Uterus (tissue), 3 donors: ENCODE measurements at regions not wholly inside any gene's neighbourhood (a gene's known extent, or its start where the extent isn't known, plus 50 kb on each side); places are given as distances from the start of the nearest gene placed in this dataset.
"Not testable (repeated sequence)": the region's sequence is repeated elsewhere in the genome, so short reads cannot be mapped to it uniquely, and the experiment has no call there.

Experiments used
- DNase-seq, 2 donors: peaks; one replicate each; pipeline ENCODE4 v3.0.0-alpha.2; 2019 to 2020
- H3K27ac ChIP-seq, 2 donors: fragments of 200-600 bp; sonication (generic); 1 replicate in 1 of 2; 2 replicates in 1 of 2; pipeline ENCODE4 v1.5.1; 2016 to 2018
- H3K27me3 ChIP-seq, 2 donors: fragments of 200-600 bp; sonication (generic); one replicate each; pipeline ENCODE4 v1.5.1; 2018 to 2019; ENCODE audit warnings: control low read depth in 1 of 2
- H3K36me3 ChIP-seq, 2 donors: fragments of 200-600 bp; sonication (generic); one replicate each; pipeline ENCODE4 v1.5.1; 2019; ENCODE audit warnings: control low read depth in 1 of 2
- H3K4me1 ChIP-seq, 2 donors: fragments of 200-600 bp; sonication (generic); one replicate each; pipeline ENCODE4 v1.5.1; 2018 to 2019; ENCODE audit warnings: control low read depth in 1 of 2
- H3K4me3 ChIP-seq, 2 donors: fragments of 200-600 bp; sonication (generic); 1 replicate in 1 of 2; 2 replicates in 1 of 2; pipeline ENCODE4 v1.5.1; 2018 to 2019; ENCODE audit warnings: mild to moderate bottlenecking in 1 of 2
- H3K9me3 ChIP-seq, 2 donors: fragments of 200-600 bp; sonication (generic); one replicate each; pipeline ENCODE4 v1.5.1; 2019; ENCODE audit warnings: control low read depth in 1 of 2
- POLR2A ChIP-seq, 2 donors: fragments of 450-650 bp; IDR thresholded peaks; one replicate each; pipeline ENCODE4 v1.6.1; 2016; ENCODE audit warnings: antibody characterized with exemption in 2 of 2, mild to moderate bottlenecking in 1 of 2, moderate library complexity in 1 of 2
- intact Hi-C: fragments of 100-400 bp; cut with DNase I; formaldehyde crosslinking; loops from one replicate; pipeline ENCODE4 v1.15.1; 2023; ENCODE audit warnings: low total_unique reads
- TF ChIP-seq, protein P1 (sequence below), 4 experiments: fragments of 200-600 bp in 2 of 4; fragments of 450-650 bp in 2 of 4; sonication (generic) in 2 of 4; IDR thresholded peaks; one replicate each; pipeline ENCODE4 v1.5.1; 2016 to 2019; ENCODE audit warnings: antibody characterized with exemption in 4 of 4, mild to moderate bottlenecking in 2 of 4, moderate library complexity in 1 of 4
- donor health status: DM: yes; HTN: yes; CAD: no.

DNA sequence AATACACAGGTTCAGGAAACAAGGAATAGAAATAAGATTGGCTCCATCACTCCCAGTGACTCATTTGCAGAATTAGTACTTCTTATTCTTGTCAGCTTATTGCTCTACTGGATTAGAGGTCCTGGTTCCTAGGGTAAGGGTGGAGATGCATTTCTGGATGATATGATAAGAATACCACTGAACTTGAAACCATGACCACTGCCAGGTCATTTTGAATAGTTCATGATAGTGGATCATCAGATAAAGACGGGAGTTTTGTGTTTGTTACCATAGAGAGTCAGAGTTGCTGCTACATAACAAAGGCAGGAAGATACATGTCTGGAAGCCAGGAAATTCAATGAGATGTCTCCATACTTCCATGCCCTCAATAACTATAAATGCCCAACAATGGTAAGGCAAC lies 109.2 kb upstream of the FAT1 start:
- H3K36me3 ChIP-seq, result no peaks in the 10 kb centered on the region
- no peaks in the 10 kb centered on the region for H3K27me3 ChIP-seq
- H3K27ac ChIP-seq, result no peak overlapping the region
- no peaks in the 10 kb centered on the region for H3K9me3 ChIP-seq
- H3K4me1 ChIP-seq, result no peaks in the 10 kb centered on the region
- TF ChIP-seq, protein P1, sequence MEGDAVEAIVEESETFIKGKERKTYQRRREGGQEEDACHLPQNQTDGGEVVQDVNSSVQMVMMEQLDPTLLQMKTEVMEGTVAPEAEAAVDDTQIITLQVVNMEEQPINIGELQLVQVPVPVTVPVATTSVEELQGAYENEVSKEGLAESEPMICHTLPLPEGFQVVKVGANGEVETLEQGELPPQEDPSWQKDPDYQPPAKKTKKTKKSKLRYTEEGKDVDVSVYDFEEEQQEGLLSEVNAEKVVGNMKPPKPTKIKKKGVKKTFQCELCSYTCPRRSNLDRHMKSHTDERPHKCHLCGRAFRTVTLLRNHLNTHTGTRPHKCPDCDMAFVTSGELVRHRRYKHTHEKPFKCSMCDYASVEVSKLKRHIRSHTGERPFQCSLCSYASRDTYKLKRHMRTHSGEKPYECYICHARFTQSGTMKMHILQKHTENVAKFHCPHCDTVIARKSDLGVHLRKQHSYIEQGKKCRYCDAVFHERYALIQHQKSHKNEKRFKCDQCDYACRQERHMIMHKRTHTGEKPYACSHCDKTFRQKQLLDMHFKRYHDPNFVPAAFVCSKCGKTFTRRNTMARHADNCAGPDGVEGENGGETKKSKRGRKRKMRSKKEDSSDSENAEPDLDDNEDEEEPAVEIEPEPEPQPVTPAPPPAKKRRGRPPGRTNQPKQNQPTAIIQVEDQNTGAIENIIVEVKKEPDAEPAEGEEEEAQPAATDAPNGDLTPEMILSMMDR (IDR thresholded peaks at IDR 0.05), result no peak
- TF ChIP-seq POLR2A (IDR thresholded peaks at IDR 0.05), result no peak
- no peak for DNase-seq
- intact Hi-C loops, result no loop called here
- H3K4me3 ChIP-seq, result no peak overlapping the region

DNA sequence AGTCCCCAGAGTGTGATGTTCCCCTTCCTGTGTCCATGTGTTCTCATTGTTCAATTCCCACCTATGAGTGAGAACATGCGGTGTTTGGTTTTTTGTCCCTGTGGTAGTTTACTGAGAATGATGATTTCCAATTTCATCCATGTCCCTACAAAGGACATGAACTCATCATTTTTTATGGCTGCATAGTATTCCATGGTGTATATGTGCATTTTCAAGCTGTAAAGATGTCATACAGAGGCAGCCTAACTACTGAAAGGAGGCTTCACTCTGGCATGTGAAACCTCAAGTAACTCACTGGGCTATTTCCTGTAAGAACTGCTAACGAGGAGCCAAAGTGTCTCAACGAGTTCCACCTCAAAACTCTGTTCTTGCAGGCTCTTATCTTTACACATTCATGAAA lies 113.8 kb upstream of the FAT1 start:
- H3K9me3 ChIP-seq, H3K36me3 ChIP-seq, H3K4me3 ChIP-seq, H3K27ac ChIP-seq, intact Hi-C loops, H3K27me3 ChIP-seq, DNase-seq, H3K4me1 ChIP-seq: not testable (repeated sequence)

DNA sequence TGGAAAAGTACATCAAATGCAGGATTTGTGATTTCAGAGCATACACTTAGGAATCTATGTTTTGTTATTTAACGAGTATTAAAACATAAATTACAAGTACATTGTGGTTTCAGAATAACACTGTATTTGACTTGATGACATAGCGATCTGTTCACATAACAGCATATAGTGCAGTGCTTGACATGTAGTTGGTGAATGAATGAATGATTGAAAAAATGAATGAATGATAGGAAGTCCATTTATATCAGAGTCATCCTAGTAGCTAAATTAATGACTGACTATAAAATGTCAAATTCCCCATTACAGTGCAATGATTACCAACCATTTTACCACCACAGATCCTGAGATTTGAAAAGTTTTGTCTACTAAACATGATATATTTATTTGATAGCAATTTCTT lies 114.6 kb upstream of the FAT1 start:
- no peaks in the 10 kb centered on the region for H3K36me3 ChIP-seq
- H3K27me3 ChIP-seq, result no peaks in the 10 kb centered on the region
- TF ChIP-seq, protein P1 (IDR thresholded peaks at IDR 0.05), result no peak
- TF ChIP-seq POLR2A (IDR thresholded peaks at IDR 0.05), result no peak
- no peak overlapping the region for H3K4me3 ChIP-seq
- DNase-seq, result no peak
- H3K4me1 ChIP-seq, result no peaks in the 10 kb centered on the region
- H3K27ac ChIP-seq, result no peak overlapping the region
- intact Hi-C loops, result no loop called here
- no peaks in the 10 kb centered on the region for H3K9me3 ChIP-seq

DNA sequence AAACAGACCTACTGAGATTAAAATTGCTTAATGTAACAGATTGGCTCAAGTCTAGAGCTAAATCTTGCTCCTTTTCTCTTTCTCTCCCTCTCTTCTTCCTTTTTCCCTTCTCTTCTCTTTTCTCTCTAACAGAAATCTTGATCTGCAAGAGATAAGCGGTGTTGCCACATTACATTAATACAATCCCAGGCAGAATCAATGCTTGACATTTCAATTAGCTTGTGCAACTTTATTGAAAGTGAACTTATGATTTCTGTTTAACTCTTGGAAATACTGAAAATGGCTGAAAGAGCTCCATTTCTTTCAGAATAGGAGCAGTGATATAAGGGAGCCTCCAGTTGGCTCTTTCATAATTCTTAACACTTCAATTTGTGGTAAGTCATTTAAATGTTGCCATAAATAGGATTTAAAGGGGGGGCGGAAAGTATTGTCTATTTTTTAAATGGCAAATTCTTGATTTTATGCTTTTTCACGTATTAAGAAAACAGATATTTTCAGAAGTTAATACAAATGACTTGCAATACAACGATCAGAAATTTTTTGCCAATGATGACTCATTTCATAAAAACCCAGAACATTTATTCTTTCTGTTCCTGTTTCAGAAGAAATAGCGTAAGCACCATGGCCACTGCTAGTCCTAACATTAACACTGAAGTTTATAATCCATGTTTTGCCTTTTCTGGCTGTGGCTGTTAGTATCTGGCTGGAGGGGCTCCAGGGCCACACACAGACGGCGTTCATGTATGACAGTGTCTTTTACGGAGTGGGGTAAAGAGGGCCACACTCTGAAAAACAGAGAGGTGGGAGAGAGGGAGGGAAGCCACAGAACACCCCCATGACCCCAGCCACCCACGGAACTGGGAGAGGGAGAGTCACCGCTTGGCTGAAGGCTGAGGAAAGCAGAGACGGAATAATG lies 115.7 kb upstream of the FAT1 start:
- peak overlapping the region; percentile 76 to 83 for H3K27ac ChIP-seq
- no peak for TF ChIP-seq POLR2A (IDR thresholded peaks at IDR 0.05)
- TF ChIP-seq, protein P1 (IDR thresholded peaks at IDR 0.05), result no peak
- H3K4me1 ChIP-seq, result no peaks in the 10 kb centered on the region
- no peaks in the 10 kb centered on the region for H3K9me3 ChIP-seq
- no peaks in the 10 kb centered on the region for H3K27me3 ChIP-seq
- intact Hi-C loops, result no loop called here
- peak; percentile 23 to 51 for DNase-seq
- no peaks in the 10 kb centered on the region for H3K36me3 ChIP-seq
- peak overlapping the region in 1 of 2 donors; percentile 32 for H3K4me3 ChIP-seq

DNA sequence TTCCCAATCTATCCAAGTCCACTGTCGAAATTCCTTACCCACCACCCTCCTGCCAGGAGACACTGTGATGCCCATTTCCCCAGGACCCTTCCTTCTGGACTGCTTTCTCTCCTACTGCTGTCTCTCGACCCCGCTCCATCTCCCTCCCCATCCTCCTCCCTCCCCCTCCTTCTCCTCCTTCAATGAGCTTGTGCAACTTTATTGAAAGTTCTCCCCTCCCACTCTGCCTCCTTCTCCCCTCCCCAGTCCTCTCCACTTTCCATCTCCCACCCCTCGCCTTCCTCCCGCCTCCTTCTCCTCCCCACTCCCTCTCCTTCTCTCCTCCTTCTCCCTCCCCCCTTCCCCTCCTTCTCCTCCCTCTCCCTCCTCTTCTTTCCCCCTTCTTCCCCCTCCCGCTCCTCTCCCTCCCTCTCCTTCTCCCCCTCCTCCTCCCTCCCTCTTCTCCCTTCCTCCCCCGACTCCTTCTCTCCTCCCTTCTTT lies 116.6 kb upstream of the FAT1 start:
- Histone ChIP-seq H3K4me1 (peaks cover 2 to 6% of the 10 kb centered on the region in 2 donors), H3K4me3 (peak overlapping the region in 1 of 2 donors; percentile 32), H3K36me3 (no peaks in the 10 kb centered on the region), H3K27ac (peak overlapping the region; percentile 76 to 83), H3K9me3 (no peaks in the 10 kb centered on the region), H3K27me3 (no peaks in the 10 kb centered on the region)
- TF ChIP-seq, protein P1 (IDR thresholded peaks at IDR 0.05), result no peak
- TF ChIP-seq POLR2A (IDR thresholded peaks at IDR 0.05), result no peak
- intact Hi-C loops, result no loop called here
- DNase-seq, result peak; percentile 68 to 69
